ENCODE measurements at regions not wholly inside any gene's neighbourhood (a gene's known extent, or its start where the extent isn't known, plus 50 kb on each side); places are given as distances from the start of the nearest gene placed in this dataset.

DNA sequence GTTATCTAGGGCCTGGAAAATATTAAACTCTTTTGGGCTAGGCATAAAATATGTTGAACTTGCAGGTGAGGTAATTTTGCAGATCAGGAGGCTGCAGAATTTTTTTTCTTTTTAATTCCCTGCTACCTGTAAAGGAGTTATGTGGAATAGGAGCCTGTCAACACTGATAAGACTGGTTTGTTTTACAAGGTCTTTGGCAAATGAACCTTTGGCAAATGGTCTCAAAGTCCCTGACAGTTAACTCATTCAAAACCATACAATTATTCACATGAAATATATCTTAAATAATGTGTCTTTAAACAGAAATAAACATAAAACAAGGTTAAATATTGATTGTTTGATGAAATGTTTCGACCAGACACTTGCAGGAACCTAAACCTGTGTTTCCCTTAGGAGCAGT, 340.2 kb downstream of the GASK1B start:
- TF ChIP-seq GABPA (IDR thresholded peaks at IDR 0.05; ENCODE audit: low read depth) (no peak), RFX5 (IDR thresholded peaks at IDR 0.05; ENCODE audit: low read length) (no peak), RAD21 (IDR thresholded peaks at IDR 0.05; ENCODE audit: low read length) (no peak), CHD2 (IDR thresholded peaks at IDR 0.05; ENCODE audit: low read length, partially characterized antibody) (no peak), GATA2 (CRISPR knock-in tag; IDR thresholded peaks at IDR 0.05) (no peak), NRF1 (IDR thresholded peaks at IDR 0.05; ENCODE audit: low read depth, low read length) (no peak), FOXM1 (IDR thresholded peaks at IDR 0.05; ENCODE audit: low read depth) (no peak), JUND (IDR thresholded peaks at IDR 0.05) (no peak), POLR2AphosphoS5 (IDR thresholded peaks at IDR 0.05; ENCODE audit: low read depth, low read length) (no peak), EP300 (IDR thresholded peaks at IDR 0.05; ENCODE audit: borderline replicate concordance in 1 of 2, low read depth in 1 of 2, low read length in 1 of 2) (no peak)
- TF ChIP-seq, protein P1, sequence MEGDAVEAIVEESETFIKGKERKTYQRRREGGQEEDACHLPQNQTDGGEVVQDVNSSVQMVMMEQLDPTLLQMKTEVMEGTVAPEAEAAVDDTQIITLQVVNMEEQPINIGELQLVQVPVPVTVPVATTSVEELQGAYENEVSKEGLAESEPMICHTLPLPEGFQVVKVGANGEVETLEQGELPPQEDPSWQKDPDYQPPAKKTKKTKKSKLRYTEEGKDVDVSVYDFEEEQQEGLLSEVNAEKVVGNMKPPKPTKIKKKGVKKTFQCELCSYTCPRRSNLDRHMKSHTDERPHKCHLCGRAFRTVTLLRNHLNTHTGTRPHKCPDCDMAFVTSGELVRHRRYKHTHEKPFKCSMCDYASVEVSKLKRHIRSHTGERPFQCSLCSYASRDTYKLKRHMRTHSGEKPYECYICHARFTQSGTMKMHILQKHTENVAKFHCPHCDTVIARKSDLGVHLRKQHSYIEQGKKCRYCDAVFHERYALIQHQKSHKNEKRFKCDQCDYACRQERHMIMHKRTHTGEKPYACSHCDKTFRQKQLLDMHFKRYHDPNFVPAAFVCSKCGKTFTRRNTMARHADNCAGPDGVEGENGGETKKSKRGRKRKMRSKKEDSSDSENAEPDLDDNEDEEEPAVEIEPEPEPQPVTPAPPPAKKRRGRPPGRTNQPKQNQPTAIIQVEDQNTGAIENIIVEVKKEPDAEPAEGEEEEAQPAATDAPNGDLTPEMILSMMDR (IDR thresholded peaks at IDR 0.05): no peak
- TF ChIP-seq, protein P2, sequence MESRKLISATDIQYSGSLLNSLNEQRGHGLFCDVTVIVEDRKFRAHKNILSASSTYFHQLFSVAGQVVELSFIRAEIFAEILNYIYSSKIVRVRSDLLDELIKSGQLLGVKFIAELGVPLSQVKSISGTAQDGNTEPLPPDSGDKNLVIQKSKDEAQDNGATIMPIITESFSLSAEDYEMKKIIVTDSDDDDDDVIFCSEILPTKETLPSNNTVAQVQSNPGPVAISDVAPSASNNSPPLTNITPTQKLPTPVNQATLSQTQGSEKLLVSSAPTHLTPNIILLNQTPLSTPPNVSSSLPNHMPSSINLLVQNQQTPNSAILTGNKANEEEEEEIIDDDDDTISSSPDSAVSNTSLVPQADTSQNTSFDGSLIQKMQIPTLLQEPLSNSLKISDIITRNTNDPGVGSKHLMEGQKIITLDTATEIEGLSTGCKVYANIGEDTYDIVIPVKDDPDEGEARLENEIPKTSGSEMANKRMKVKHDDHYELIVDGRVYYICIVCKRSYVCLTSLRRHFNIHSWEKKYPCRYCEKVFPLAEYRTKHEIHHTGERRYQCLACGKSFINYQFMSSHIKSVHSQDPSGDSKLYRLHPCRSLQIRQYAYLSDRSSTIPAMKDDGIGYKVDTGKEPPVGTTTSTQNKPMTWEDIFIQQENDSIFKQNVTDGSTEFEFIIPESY (IDR thresholded peaks at IDR 0.05; ENCODE audit: borderline replicate concordance, low read depth): no peak
- TF ChIP-seq, protein P3, sequence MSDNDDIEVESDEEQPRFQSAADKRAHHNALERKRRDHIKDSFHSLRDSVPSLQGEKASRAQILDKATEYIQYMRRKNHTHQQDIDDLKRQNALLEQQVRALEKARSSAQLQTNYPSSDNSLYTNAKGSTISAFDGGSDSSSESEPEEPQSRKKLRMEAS (IDR thresholded peaks at IDR 0.05; ENCODE audit: low read depth): no peak
